Stimulated activated effector memory CD8-positive, alpha-beta T cell treated with anti-CD3 and anti-CD28 coated beads, Interleukin-12 subunit alpha, Interleukin-12 subunit beta, amount 100 ng/mL, for 72 hours (primary cell): ENCODE measurements at regions not wholly inside any gene's neighbourhood (a gene's known extent, or its start where the extent isn't known, plus 50 kb on each side); places are given as distances from the start of the nearest gene placed in this dataset.
"Not testable (repeated sequence)": the region's sequence is repeated elsewhere in the genome, so short reads cannot be mapped to it uniquely, and the experiment has no call there.

Experiments
- ATAC-seq: fragments of 150-1000 bp; cut with Tn5 transposase; 2 replicates; pipeline ENCODE4 v1.10.0; 2021
- DNase-seq, 2 donors: peaks; one replicate each; pipeline ENCODE4 v3.0.0; 2021 to 2022; ENCODE audit warnings: low spot score in 2 of 2
- H3K27ac Mint-ChIP-seq: one replicate; pipeline ENCODE4 v1.8.0; 2022; ENCODE audit warnings: mild to moderate bottlenecking, mixed read lengths
- H3K36me3 Mint-ChIP-seq: one replicate; pipeline ENCODE4 v1.8.0; 2022; ENCODE audit warnings: mild to moderate bottlenecking, mixed read lengths
- H3K4me1 Mint-ChIP-seq: one replicate; pipeline ENCODE4 v1.8.0; 2022; ENCODE audit warnings: mixed read lengths
- H3K4me3 Mint-ChIP-seq: one replicate; pipeline ENCODE4 v1.8.0; 2022; ENCODE audit warnings: mild to moderate bottlenecking, mixed read lengths
- H3K9me3 Mint-ChIP-seq: one replicate; pipeline ENCODE4 v1.8.0; 2022; ENCODE audit warnings: mixed read lengths

- DNase-seq (no peak), ATAC-seq (no peak)
- H3K4me1 Mint-ChIP-seq, result no peaks in the 10 kb centered on the region
- H3K27ac Mint-ChIP-seq, result no peak overlapping the region
- no peaks in the 10 kb centered on the region for H3K36me3 Mint-ChIP-seq
- peaks cover 17% of the 10 kb centered on the region for H3K9me3 Mint-ChIP-seq
- no peak overlapping the region for H3K4me3 Mint-ChIP-seq
Measured at GRCh38 chr5:104512063-104512825, 949.7 kb upstream of the NUDT12 start.

- Mint-ChIP-seq H3K4me3 (no peak overlapping the region), H3K36me3 (no peaks in the 10 kb centered on the region), H3K27ac (no peak overlapping the region), H3K4me1 (no peaks in the 10 kb centered on the region), H3K9me3 (peaks cover 18% of the 10 kb centered on the region)
- DNase-seq, result no peak
- ATAC-seq, result no peak
Measured at GRCh38 chr5:104498281-104498680, 935.7 kb upstream of the NUDT12 start.

- Mint-ChIP-seq H3K36me3 (no peaks in the 10 kb centered on the region), H3K4me1 (no peaks in the 10 kb centered on the region), H3K27ac (no peak overlapping the region), H3K9me3 (peaks cover 9% of the 10 kb centered on the region), H3K4me3 (no peak overlapping the region)
- DNase-seq, result no peak
- no peak for ATAC-seq
Measured at GRCh38 chr5:104494083-104494482, 931.5 kb upstream of the NUDT12 start.

GRCh38 chr5:104472811-104473210 lies 910.2 kb upstream of the NUDT12 start:
- no peak for ATAC-seq
- Mint-ChIP-seq H3K9me3 (peaks cover 12% of the 10 kb centered on the region), H3K36me3 (no peaks in the 10 kb centered on the region), H3K4me3 (no peak overlapping the region), H3K27ac (no peak overlapping the region), H3K4me1 (no peaks in the 10 kb centered on the region)
- no peak for DNase-seq

- Mint-ChIP-seq H3K9me3 (peaks cover 11% of the 10 kb centered on the region), H3K4me3 (no peak overlapping the region), H3K27ac (no peak overlapping the region), H3K4me1 (no peaks in the 10 kb centered on the region), H3K36me3 (no peaks in the 10 kb centered on the region)
- no peak for ATAC-seq
- DNase-seq, result no peak
Measured at GRCh38 chr5:104456122-104456521, 893.5 kb upstream of the NUDT12 start.

GRCh38 chr5:104452550-104452949 lies 890.0 kb upstream of the NUDT12 start:
- no peak for DNase-seq
- H3K36me3 Mint-ChIP-seq, result no peaks in the 10 kb centered on the region
- peaks cover 14% of the 10 kb centered on the region for H3K9me3 Mint-ChIP-seq
- no peak for ATAC-seq
- no peaks in the 10 kb centered on the region for H3K4me1 Mint-ChIP-seq
- no peak overlapping the region for H3K4me3 Mint-ChIP-seq
- H3K27ac Mint-ChIP-seq, result no peak overlapping the region

GRCh38 chr5:104451911-104452310 lies 889.3 kb upstream of the NUDT12 start:
- H3K4me3 Mint-ChIP-seq, H3K4me1 Mint-ChIP-seq, ATAC-seq, H3K27ac Mint-ChIP-seq, H3K36me3 Mint-ChIP-seq, DNase-seq: not testable (repeated sequence)
- peaks cover 12% of the 10 kb centered on the region for H3K9me3 Mint-ChIP-seq

- Mint-ChIP-seq H3K4me3 (no peak overlapping the region), H3K9me3 (peaks cover 16% of the 10 kb centered on the region), H3K36me3 (no peaks in the 10 kb centered on the region), H3K27ac (no peak overlapping the region), H3K4me1 (no peaks in the 10 kb centered on the region)
- ATAC-seq (no peak), DNase-seq (no peak)
Measured at GRCh38 chr5:104444656-104445055, 882.1 kb upstream of the NUDT12 start.

- Mint-ChIP-seq H3K9me3 (peaks cover 9% of the 10 kb centered on the region), H3K36me3 (no peaks in the 10 kb centered on the region), H3K4me3 (no peak overlapping the region), H3K4me1 (no peaks in the 10 kb centered on the region), H3K27ac (no peak overlapping the region)
- no peak for DNase-seq
- ATAC-seq, result no peak
Measured at GRCh38 chr5:104443706-104444105, 881.1 kb upstream of the NUDT12 start.

GRCh38 chr5:104431981-104432380 lies 869.4 kb upstream of the NUDT12 start:
- DNase-seq (no peak), ATAC-seq (no peak)
- Mint-ChIP-seq H3K27ac (no peak overlapping the region), H3K4me3 (no peak overlapping the region), H3K36me3 (no peaks in the 10 kb centered on the region), H3K9me3 (peaks cover 10% of the 10 kb centered on the region), H3K4me1 (no peaks in the 10 kb centered on the region)

GRCh38 chr5:104431002-104431620 lies 868.5 kb upstream of the NUDT12 start:
- no peak for ATAC-seq
- no peak overlapping the region for H3K4me3 Mint-ChIP-seq

GRCh38 chr5:104429911-104430310 lies 867.3 kb upstream of the NUDT12 start:
- Mint-ChIP-seq H3K36me3 (no peaks in the 10 kb centered on the region), H3K4me3 (no peak overlapping the region), H3K27ac (no peak overlapping the region), H3K4me1 (no peaks in the 10 kb centered on the region), H3K9me3 (peaks cover 10% of the 10 kb centered on the region)
- ATAC-seq, result no peak
- DNase-seq, result no peak

More at GRCh38 chr5:104431002-104431620, 868.5 kb upstream of the NUDT12 start:
- Mint-ChIP-seq H3K36me3 (no peaks in the 10 kb centered on the region), H3K4me1 (no peaks in the 10 kb centered on the region), H3K27ac (no peak overlapping the region), H3K9me3 (peaks cover 10% of the 10 kb centered on the region)
- no peak for DNase-seq

GRCh38 chr5:104421431-104421830 lies 858.8 kb upstream of the NUDT12 start:
- DNase-seq (no peak), ATAC-seq (no peak)
- H3K36me3 Mint-ChIP-seq, result no peaks in the 10 kb centered on the region
- no peaks in the 10 kb centered on the region for H3K4me1 Mint-ChIP-seq
- no peak overlapping the region for H3K27ac Mint-ChIP-seq
- H3K9me3 Mint-ChIP-seq, result peaks cover 17% of the 10 kb centered on the region
- H3K4me3 Mint-ChIP-seq, result no peak overlapping the region

GRCh38 chr5:104418056-104418455 lies 855.5 kb upstream of the NUDT12 start:
- Mint-ChIP-seq H3K27ac (no peak overlapping the region), H3K36me3 (no peaks in the 10 kb centered on the region), H3K9me3 (peaks cover 26% of the 10 kb centered on the region), H3K4me1 (no peaks in the 10 kb centered on the region), H3K4me3 (no peak overlapping the region)
- DNase-seq, result no peak
- ATAC-seq, result no peak

- DNase-seq (no peak), ATAC-seq (no peak)
- peaks cover 19% of the 10 kb centered on the region for H3K9me3 Mint-ChIP-seq
- H3K4me3 Mint-ChIP-seq, result no peak overlapping the region
- no peaks in the 10 kb centered on the region for H3K4me1 Mint-ChIP-seq
- no peaks in the 10 kb centered on the region for H3K36me3 Mint-ChIP-seq
- H3K27ac Mint-ChIP-seq, result no peak overlapping the region
Measured at GRCh38 chr5:104412649-104413240, 850.2 kb upstream of the NUDT12 start.

GRCh38 chr5:104400941-104401340 lies 838.4 kb upstream of the NUDT12 start:
- no peak overlapping the region for H3K4me3 Mint-ChIP-seq
- DNase-seq, result no peak
- H3K9me3 Mint-ChIP-seq, result peaks cover 18% of the 10 kb centered on the region
- H3K4me1 Mint-ChIP-seq, result no peaks in the 10 kb centered on the region
- H3K27ac Mint-ChIP-seq, result no peak overlapping the region
- H3K36me3 Mint-ChIP-seq, result peaks cover 5% of the 10 kb centered on the region
- no peak for ATAC-seq
